B cell (primary cell): ENCODE measurements at regions not wholly inside any gene's neighbourhood (a gene's known extent, or its start where the extent isn't known, plus 50 kb on each side); places are given as distances from the start of the nearest gene placed in this dataset.

Experiments used
- ATAC-seq: fragments of 200-7000 bp; cut with Tn5 transposase; one replicate; pipeline ENCODE4 v1.10.0; 2021; ENCODE audit warnings: low read depth, mild to moderate bottlenecking, moderate number of reproducible peaks, moderate library complexity
- CTCF ChIA-PET: fragments of 350-600 bp; sonication (Branson Sonifier 250); formaldehyde crosslinking; loops from one replicate; lab custom pipeline; 2021; ENCODE audit warnings: antibody characterized with exemption, inconsistent platforms; lab: Charles Lee
- POLR2A ChIA-PET: fragments of 350-600 bp; sonication (Branson Sonifier 250); formaldehyde crosslinking; loops from one replicate; lab custom pipeline; 2021; ENCODE audit warnings: antibody characterized with exemption; lab: Charles Lee
- DNase-seq: peaks from one replicate; pipeline ENCODE4 v3.0.0; 2013
- H2AFZ ChIP-seq: 2 replicates; pipeline ENCODE4 v1.6.1; 2012; ENCODE audit warnings: mild to moderate bottlenecking, low read depth, low read length; ENCODE audit not compliant: insufficient read depth, poor library complexity, severe bottlenecking
- H3K27ac ChIP-seq, 2 donors: 1 replicate in 1 of 2; 2 replicates in 1 of 2; pipeline ENCODE4 v1.5.1; 2012 to 2013; ENCODE audit warnings: low read length in 2 of 2, mild to moderate bottlenecking in 2 of 2, moderate library complexity in 1 of 2
- H3K27me3 ChIP-seq, 4 experiments: fragments of 200-600 bp in 1 of 4; sonication (generic) in 1 of 4; replicated peaks in 1 of 4; 1 replicate in 2 of 4; 2 replicates in 2 of 4; pipeline versions ENCODE4 v1.6.1 to v1.7.0; 2013 to 2016; ENCODE audit warnings: low read length in 3 of 4, mild to moderate bottlenecking in 2 of 4, mixed read lengths in 1 of 4, moderate library complexity in 1 of 4; ENCODE audit not compliant: insufficient read depth in 4 of 4, control insufficient read depth in 3 of 4; ENCODE audit errors: control extremely low read depth in 1 of 4
- H3K36me3 ChIP-seq, 2 experiments: replicated peaks in 1 of 2; 1 replicate in 1 of 2; 2 replicates in 1 of 2; pipeline versions ENCODE4 v1.6.1 to v1.7.1; 2013; ENCODE audit warnings: low read length in 1 of 2; ENCODE audit not compliant: insufficient read depth in 2 of 2, control insufficient read depth in 1 of 2; ENCODE audit errors: control extremely low read depth in 1 of 2, extremely low read depth in 1 of 2
- H3K4me1 ChIP-seq, 2 donors: fragments of 200-600 bp in 1 of 2; sonication (generic) in 1 of 2; 1 replicate in 1 of 2; 2 replicates in 1 of 2; pipeline versions ENCODE4 v1.5.1 to v1.6.1; 2013 to 2017; ENCODE audit warnings: low read length in 2 of 2; ENCODE audit not compliant: control insufficient read depth in 2 of 2, insufficient read depth in 2 of 2
- H3K4me2 ChIP-seq: replicated peaks from 2 replicates; pipeline ENCODE3; 2012; ENCODE audit warnings: mild to moderate bottlenecking, low read depth, low read length; ENCODE audit not compliant: poor library complexity, severe bottlenecking
- H3K4me3 ChIP-seq, 5 experiments: fragments of 200-600 bp in 1 of 5; sonication (generic) in 1 of 5; 1 replicate in 3 of 5; 2 replicates in 2 of 5; pipeline versions ENCODE4 v1.5.1 to v1.7.0; 2011 to 2016; ENCODE audit warnings: low read length in 4 of 5, mild to moderate bottlenecking in 4 of 5, low read depth in 2 of 5, control low read depth in 1 of 5, moderate library complexity in 1 of 5; ENCODE audit not compliant: insufficient read depth in 1 of 5; ENCODE audit errors: control extremely low read depth in 1 of 5, extremely low read depth in 1 of 5
- H3K79me2 ChIP-seq: fragments of 200-600 bp; sonication (generic); one replicate; pipeline ENCODE4 v1.6.0; 2016; ENCODE audit warnings: low read length; ENCODE audit not compliant: control insufficient read depth, insufficient read depth
- H3K9ac ChIP-seq: fragments of 200-600 bp; sonication (generic); 2 replicates; pipeline ENCODE4 v1.6.1; 2017; ENCODE audit warnings: mild to moderate bottlenecking, low read length, moderate library complexity
- H3K9me3 ChIP-seq, 3 donors: one replicate each; pipeline versions ENCODE4 v1.6.1 to v1.7.1; 2013; ENCODE audit warnings: low read length in 2 of 3; ENCODE audit not compliant: control insufficient read depth in 2 of 3, insufficient read depth in 1 of 3; ENCODE audit errors: control extremely low read depth in 1 of 3
- H4K20me1 ChIP-seq: 2 replicates; pipeline ENCODE4 v1.6.0; 2012; ENCODE audit warnings: mild to moderate bottlenecking, low read length; ENCODE audit not compliant: insufficient read depth, control insufficient read depth, poor library complexity, severe bottlenecking
- H3K27ac Mint-ChIP-seq: one replicate; pipeline ENCODE4 v1.8.0; 2021; ENCODE audit warnings: mixed read lengths
- H3K27me3 Mint-ChIP-seq: one replicate; pipeline ENCODE4 v1.8.0; 2021; ENCODE audit warnings: mixed read lengths
- H3K4me1 Mint-ChIP-seq: one replicate; pipeline ENCODE4 v1.8.0; 2021; ENCODE audit warnings: mixed read lengths
- H3K4me3 Mint-ChIP-seq: one replicate; pipeline ENCODE4 v1.8.0; 2021; ENCODE audit warnings: mixed read lengths
- H3K9me3 Mint-ChIP-seq: one replicate; pipeline ENCODE4 v1.8.0; 2022; ENCODE audit warnings: mixed read lengths; ENCODE audit not compliant: insufficient read depth
- CTCF ChIP-seq: fragments of 200-600 bp; IDR thresholded peaks from one replicate; pipeline ENCODE4 v1.8.0; 2022; ENCODE audit warnings: antibody characterized with exemption, mild to moderate bottlenecking
- EZH2 ChIP-seq: IDR thresholded peaks from 2 replicates; pipeline ENCODE4 v1.6.1; 2012; ENCODE audit warnings: borderline replicate concordance, low read depth, mild to moderate bottlenecking, moderate library complexity, low read length; ENCODE audit not compliant: insufficient read depth, poor library complexity, severe bottlenecking
- WGBS: methylation state at CpG from one replicate; pipeline ENCODE4 v1.1.5; 2013; ENCODE audit warnings: missing lambda C conversion rate; ENCODE audit not compliant: insufficient coverage; 5-methylcytosine and 5-hydroxymethylcytosine counted together
- intact Hi-C: fragments of 100-400 bp; cut with micrococcal nuclease; formaldehyde crosslinking; loops from one replicate; pipeline ENCODE4 v1.10.0; 2022

GRCh38 chr20:22513574-22513973, 70.8 kb downstream of the FOXA2 start:
- H3K27ac Mint-ChIP-seq: no peak overlapping the region
- Histone ChIP-seq H3K27ac (no peak overlapping the region), H3K36me3 (no peaks in the 10 kb centered on the region), H4K20me1 (no peaks in the 10 kb centered on the region), H3K9me3 (peaks cover 0 to 3% (median 0%) of the 10 kb centered on the region in 3 donors), H3K4me3 (no peak overlapping the region), H3K9ac (no peak overlapping the region), H3K4me2 (no peak overlapping the region), H3K4me1 (no peaks in the 10 kb centered on the region), H3K79me2 (no peaks in the 10 kb centered on the region), H2AFZ (no peak overlapping the region), H3K27me3 (no peaks in the 10 kb centered on the region)
- CTCF ChIA-PET: no interaction called here
- H3K4me3 Mint-ChIP-seq: no peak overlapping the region
- POLR2A ChIA-PET: no interaction called here
- ATAC-seq (no peak), DNase-seq (no peak)
- H3K4me1 Mint-ChIP-seq: no peaks in the 10 kb centered on the region
- H3K9me3 Mint-ChIP-seq: no peaks in the 10 kb centered on the region
- no peaks in the 10 kb centered on the region for H3K27me3 Mint-ChIP-seq
- TF ChIP-seq CTCF: no peak
- TF ChIP-seq EZH2: no peak
- intact Hi-C loops: no loop called here
- 100% methylated on average over 1 of the region's 4 CpGs for WGBS

GRCh38 chr20:22512911-22513489, 71.4 kb downstream of the FOXA2 start:
- Histone ChIP-seq H2AFZ (no peak overlapping the region), H3K4me2 (no peak overlapping the region), H3K9me3 (peaks cover 0 to 3% (median 0%) of the 10 kb centered on the region in 3 donors), H3K27me3 (no peaks in the 10 kb centered on the region), H3K79me2 (no peaks in the 10 kb centered on the region), H3K4me3 (no peak overlapping the region), H3K36me3 (no peaks in the 10 kb centered on the region), H3K4me1 (no peaks in the 10 kb centered on the region), H3K27ac (no peak overlapping the region), H4K20me1 (no peaks in the 10 kb centered on the region), H3K9ac (no peak overlapping the region)
- intact Hi-C loops: no loop called here
- CTCF ChIA-PET: interaction anchor here (0.8 kb wide), 1 partner anchor 14 kb away, joined by 3 read pairs; no protein-coding TSS in a partner anchor
- Mint-ChIP-seq H3K4me3 (no peak overlapping the region), H3K9me3 (no peaks in the 10 kb centered on the region), H3K4me1 (no peaks in the 10 kb centered on the region), H3K27me3 (no peaks in the 10 kb centered on the region), H3K27ac (no peak overlapping the region)
- DNase-seq: no peak
- ATAC-seq: no peak
- no CpG with 5 or more reads among the region's 1 CpG for WGBS
- POLR2A ChIA-PET: no interaction called here
- TF ChIP-seq CTCF (no peak), EZH2 (no peak)
